ENCODE measurements at regions not wholly inside any gene's neighbourhood (a gene's known extent, or its start where the extent isn't known, plus 50 kb on each side); places are given as distances from the start of the nearest gene placed in this dataset.

- H3K9me3 Mint-ChIP-seq (ENCODE audit: unreplicated experiment), result peaks cover 4% of the 10 kb centered on the region
- TF ChIP-seq CTCF (IDR thresholded peaks at IDR 0.05; ENCODE audit: unreplicated experiment), result peak; percentile 36
- H3K4me1 Mint-ChIP-seq (ENCODE audit: unreplicated experiment), result no peaks in the 10 kb centered on the region
- peaks cover 5% of the 10 kb centered on the region for H3K36me3 Mint-ChIP-seq (ENCODE audit: low read depth, unreplicated experiment)
- no peak for DNase-seq (ENCODE audit: low spot score)
- peaks cover 1% of the 10 kb centered on the region for H3K27me3 Mint-ChIP-seq (ENCODE audit: unreplicated experiment)
- H3K27ac Mint-ChIP-seq (ENCODE audit: unreplicated experiment), result no peak overlapping the region
- H3K4me3 Mint-ChIP-seq (ENCODE audit: unreplicated experiment), result no peak overlapping the region
These were observed 1485.3 kb upstream of the TENM3 start for GRCh38 chr4:180757927-180758326.

- DNase-seq (ENCODE audit: low spot score), result no peak
- Mint-ChIP-seq H3K27me3 (ENCODE audit: unreplicated experiment) (peaks cover under 1% of the 10 kb centered on the region), H3K36me3 (ENCODE audit: low read depth, unreplicated experiment) (no peaks in the 10 kb centered on the region), H3K27ac (ENCODE audit: unreplicated experiment) (no peak overlapping the region), H3K9me3 (ENCODE audit: unreplicated experiment) (no peaks in the 10 kb centered on the region), H3K4me3 (ENCODE audit: unreplicated experiment) (no peak overlapping the region), H3K4me1 (ENCODE audit: unreplicated experiment) (peaks cover 22% of the 10 kb centered on the region)
- no peak for TF ChIP-seq CTCF (IDR thresholded peaks at IDR 0.05; ENCODE audit: unreplicated experiment)
These were observed 1477.2 kb upstream of the TENM3 start for GRCh38 chr4:180766045-180766444.

GRCh38 chr4:180766944-180767729, 1476.1 kb upstream of the TENM3 start:
- no peaks in the 10 kb centered on the region for H3K9me3 Mint-ChIP-seq (ENCODE audit: unreplicated experiment)
- no peak for TF ChIP-seq CTCF (IDR thresholded peaks at IDR 0.05; ENCODE audit: unreplicated experiment)
- no peak for DNase-seq (ENCODE audit: low spot score)
- H3K4me3 Mint-ChIP-seq (ENCODE audit: unreplicated experiment), result no peak overlapping the region
- H3K27me3 Mint-ChIP-seq (ENCODE audit: unreplicated experiment), result no peaks in the 10 kb centered on the region
- H3K36me3 Mint-ChIP-seq (ENCODE audit: low read depth, unreplicated experiment), result no peaks in the 10 kb centered on the region
- peaks cover 22% of the 10 kb centered on the region for H3K4me1 Mint-ChIP-seq (ENCODE audit: unreplicated experiment)
- H3K27ac Mint-ChIP-seq (ENCODE audit: unreplicated experiment), result peak overlapping the region; percentile 78

- no peaks in the 10 kb centered on the region for H3K27me3 Mint-ChIP-seq (ENCODE audit: unreplicated experiment)
- TF ChIP-seq CTCF (IDR thresholded peaks at IDR 0.05; ENCODE audit: unreplicated experiment), result no peak
- peaks cover 22% of the 10 kb centered on the region for H3K4me1 Mint-ChIP-seq (ENCODE audit: unreplicated experiment)
- no peak for DNase-seq (ENCODE audit: low spot score)
- no peaks in the 10 kb centered on the region for H3K9me3 Mint-ChIP-seq (ENCODE audit: unreplicated experiment)
- H3K36me3 Mint-ChIP-seq (ENCODE audit: low read depth, unreplicated experiment), result no peaks in the 10 kb centered on the region
- H3K4me3 Mint-ChIP-seq (ENCODE audit: unreplicated experiment), result no peak overlapping the region
- H3K27ac Mint-ChIP-seq (ENCODE audit: unreplicated experiment), result no peak overlapping the region
These were observed 1474.6 kb upstream of the TENM3 start for GRCh38 chr4:180768610-180769009.

GRCh38 chr4:180769791-180770190, 1473.4 kb upstream of the TENM3 start:
- Mint-ChIP-seq H3K36me3 (ENCODE audit: low read depth, unreplicated experiment) (no peaks in the 10 kb centered on the region), H3K27ac (ENCODE audit: unreplicated experiment) (no peak overlapping the region), H3K27me3 (ENCODE audit: unreplicated experiment) (no peaks in the 10 kb centered on the region), H3K4me3 (ENCODE audit: unreplicated experiment) (no peak overlapping the region), H3K9me3 (ENCODE audit: unreplicated experiment) (no peaks in the 10 kb centered on the region), H3K4me1 (ENCODE audit: unreplicated experiment) (peaks cover 18% of the 10 kb centered on the region)
- no peak for DNase-seq (ENCODE audit: low spot score)
- TF ChIP-seq CTCF (IDR thresholded peaks at IDR 0.05; ENCODE audit: unreplicated experiment), result no peak

Measured in endothelial cell (in vitro differentiated cells).